GM12878 (cell line): ENCODE measurements at regions not wholly inside any gene's neighbourhood (a gene's known extent, or its start where the extent isn't known, plus 50 kb on each side); places are given as distances from the start of the nearest gene placed in this dataset.

Experiments
- ATAC-seq: fragments of 200-7000 bp; cut with Tn5 transposase; 3 replicates; pipeline ENCODE4 v1.9.1; 2020; ENCODE audit warnings: mild to moderate bottlenecking, moderate library complexity
- BruUV-seq: library from RNA; stranded (reverse); fragments of 400-500 nt; replicated peaks from 2 replicates; lab custom pipeline; 2021; lab: Mats Ljungman, UMichigan
- CTCF ChIA-PET: fragments of 300-600 bp; sonication (Branson Sonifier 250); formaldehyde crosslinking; extraction: SDS; loops from one replicate; lab custom pipeline; 2021; ENCODE audit warnings: inconsistent platforms; lab: Yijun Ruan, JAX
- POLR2A ChIA-PET: fragments of 350-600 bp; formaldehyde crosslinking; extraction: SDS; loops from one replicate; lab custom pipeline; 2021; ENCODE audit warnings: inconsistent platforms; lab: Charles Lee
- RAD21 ChIA-PET: fragments of 300-600 bp; sonication (Branson Sonifier 250); formaldehyde crosslinking; loops from one replicate; lab custom pipeline; 2023; ENCODE audit warnings: antibody characterized with exemption; ENCODE audit not compliant: unreplicated experiment; lab: Charles Lee
- SMC1A ChIA-PET: fragments of 300-600 bp; sonication (Branson Sonifier 250); formaldehyde crosslinking; loops from one replicate; lab custom pipeline; 2023; ENCODE audit not compliant: unreplicated experiment, uncharacterized antibody; lab: Charles Lee
- DNase-seq: peaks from one replicate; pipeline ENCODE4 v3.0.0-alpha.2; 2011; ENCODE audit warnings: low read depth, low spot score
- FAIRE-seq: peaks from 3 replicates; lab custom pipeline; 2011; peaks lifted over from hg19 to GRCh38; lab: Jason Lieb, UNC
- H2AFZ ChIP-seq: 2 replicates; pipeline ENCODE4 v1.6.0; 2011; ENCODE audit warnings: low read depth, low read length, control low read depth; ENCODE audit not compliant: control insufficient read depth
- H3K27ac ChIP-seq: 2 replicates; pipeline ENCODE4 v1.5.1; 2011; ENCODE audit warnings: control low read depth; ENCODE audit not compliant: control insufficient read depth, insufficient read depth
- H3K27me3 ChIP-seq, 2 experiments: replicated peaks in 1 of 2; 2 replicates each; pipeline versions ENCODE4 v1.6.0 to v1.6.1; 2011; ENCODE audit warnings: low read length in 1 of 2; ENCODE audit not compliant: control insufficient read depth in 2 of 2, insufficient read depth in 2 of 2
- H3K36me3 ChIP-seq, 2 experiments: 2 replicates each; pipeline ENCODE4 v1.5.1; 2011; ENCODE audit warnings: low read length in 1 of 2; ENCODE audit not compliant: control insufficient read depth in 2 of 2, insufficient read depth in 2 of 2
- H3K4me1 ChIP-seq: 2 replicates; pipeline ENCODE4 v1.6.1; 2011; ENCODE audit warnings: mild to moderate bottlenecking, low read length, moderate library complexity, mixed read lengths; ENCODE audit not compliant: control insufficient read depth, insufficient read depth
- H3K4me2 ChIP-seq: 2 replicates; pipeline ENCODE4 v1.6.0; 2011; ENCODE audit warnings: control low read depth; ENCODE audit not compliant: control insufficient read depth, insufficient read depth
- H3K4me3 ChIP-seq: fragments of 200-600 bp; sonication (generic); 2 replicates; pipeline ENCODE4 v1.5.1; 2016
- H3K79me2 ChIP-seq: 2 replicates; pipeline ENCODE4 v1.6.0; 2011; ENCODE audit warnings: low read length; ENCODE audit not compliant: control insufficient read depth, insufficient read depth
- H3K9ac ChIP-seq: 2 replicates; pipeline ENCODE4 v1.8.0; 2011; ENCODE audit warnings: low read length, control low read depth, mixed read lengths; ENCODE audit not compliant: control insufficient read depth, insufficient read depth
- H3K9me3 ChIP-seq: replicated peaks from 3 replicates; pipeline ENCODE4 v1.5.1; 2011; ENCODE audit warnings: mild to moderate bottlenecking, low read length; ENCODE audit not compliant: control insufficient read depth, insufficient read depth
- H4K20me1 ChIP-seq: 2 replicates; pipeline ENCODE4 v1.6.0; 2011; ENCODE audit not compliant: control insufficient read depth, insufficient read depth
- ASH2L ChIP-seq: fragments of 300-600, 200-600 bp; sonication (generic); IDR thresholded peaks from 2 replicates; pipeline ENCODE4 v1.6.1; 2017; ENCODE audit warnings: low read depth, mild to moderate bottlenecking, borderline replicate concordance
- CBX5 ChIP-seq: sonication (generic); IDR thresholded peaks from 2 replicates; pipeline ENCODE4 v1.6.1; 2016; ENCODE audit warnings: low read depth, moderate library complexity, mild to moderate bottlenecking, inconsistent platforms
- CREM ChIP-seq: IDR thresholded peaks from 2 replicates; pipeline ENCODE4 v1.6.1; 2014; ENCODE audit warnings: antibody characterized with exemption, low read depth
- EP300 ChIP-seq, 2 experiments: fragments of 150-350 bp in 1 of 2; IDR thresholded peaks; 2 replicates each; pipeline ENCODE4 v1.6.1; 2011 to 2012; ENCODE audit warnings: low read depth in 2 of 2, low read length in 2 of 2, borderline replicate concordance in 1 of 2, improper control_type of control experiment in 1 of 2, inconsistent platforms in 1 of 2; ENCODE audit not compliant: control insufficient read depth in 1 of 2
- HDAC6 ChIP-seq: fragments of 200-600 bp; sonication (generic); IDR thresholded peaks from one replicate; pipeline ENCODE4 v1.8.0; 2017; ENCODE audit warnings: antibody characterized with exemption; ENCODE audit not compliant: unreplicated experiment
- MTA2 ChIP-seq: fragments of 450-650 bp; IDR thresholded peaks from 2 replicates; pipeline ENCODE4 v1.6.1; 2016; ENCODE audit warnings: low read depth, mild to moderate bottlenecking, moderate library complexity
- MTA3 ChIP-seq: IDR thresholded peaks from 2 replicates; pipeline ENCODE4 v1.6.1; 2012; ENCODE audit warnings: low read length, inconsistent platforms, borderline replicate concordance
- NR2C1 ChIP-seq: fragments of 450-650 bp; IDR thresholded peaks from 2 replicates; pipeline ENCODE4 v1.6.1; 2017; ENCODE audit warnings: antibody characterized with exemption, mild to moderate bottlenecking, moderate library complexity
- PAX5 ChIP-seq: IDR thresholded peaks from 2 replicates; pipeline ENCODE4 v1.6.1; 2011; ENCODE audit warnings: low read depth, low read length, borderline replicate concordance
- RAD51 ChIP-seq: fragments of 450-650 bp; IDR thresholded peaks from 2 replicates; pipeline ENCODE4 v1.6.1; 2016; ENCODE audit warnings: moderate library complexity, mild to moderate bottlenecking, inconsistent platforms
- SMAD1 ChIP-seq: fragments of 450-650 bp; IDR thresholded peaks from 2 replicates; pipeline ENCODE4 v1.6.1; 2018; ENCODE audit warnings: mild to moderate bottlenecking, low read depth; ENCODE audit not compliant: partially characterized antibody
- WGBS: methylation state at CpG from one replicate; pipeline ENCODE4 v1.1.6; 2016; ENCODE audit warnings: low lambda C conversion rate; ENCODE audit not compliant: insufficient replicate concordance, insufficient coverage; ENCODE audit errors: missing lambda C conversion rate; 5-methylcytosine and 5-hydroxymethylcytosine counted together
- in situ Hi-C: fragments of 300-500 bp; cut with MboI; formaldehyde crosslinking; loops from 9 replicates; pipeline ENCODE4 v1.14.3; 2018; ENCODE audit warnings: mixed read lengths
- intact Hi-C: fragments of 100-400 bp; cut with micrococcal nuclease; formaldehyde crosslinking; loops from one replicate; pipeline ENCODE4 v1.14.2; 2022; ENCODE audit not compliant: unreplicated experiment

DNA sequence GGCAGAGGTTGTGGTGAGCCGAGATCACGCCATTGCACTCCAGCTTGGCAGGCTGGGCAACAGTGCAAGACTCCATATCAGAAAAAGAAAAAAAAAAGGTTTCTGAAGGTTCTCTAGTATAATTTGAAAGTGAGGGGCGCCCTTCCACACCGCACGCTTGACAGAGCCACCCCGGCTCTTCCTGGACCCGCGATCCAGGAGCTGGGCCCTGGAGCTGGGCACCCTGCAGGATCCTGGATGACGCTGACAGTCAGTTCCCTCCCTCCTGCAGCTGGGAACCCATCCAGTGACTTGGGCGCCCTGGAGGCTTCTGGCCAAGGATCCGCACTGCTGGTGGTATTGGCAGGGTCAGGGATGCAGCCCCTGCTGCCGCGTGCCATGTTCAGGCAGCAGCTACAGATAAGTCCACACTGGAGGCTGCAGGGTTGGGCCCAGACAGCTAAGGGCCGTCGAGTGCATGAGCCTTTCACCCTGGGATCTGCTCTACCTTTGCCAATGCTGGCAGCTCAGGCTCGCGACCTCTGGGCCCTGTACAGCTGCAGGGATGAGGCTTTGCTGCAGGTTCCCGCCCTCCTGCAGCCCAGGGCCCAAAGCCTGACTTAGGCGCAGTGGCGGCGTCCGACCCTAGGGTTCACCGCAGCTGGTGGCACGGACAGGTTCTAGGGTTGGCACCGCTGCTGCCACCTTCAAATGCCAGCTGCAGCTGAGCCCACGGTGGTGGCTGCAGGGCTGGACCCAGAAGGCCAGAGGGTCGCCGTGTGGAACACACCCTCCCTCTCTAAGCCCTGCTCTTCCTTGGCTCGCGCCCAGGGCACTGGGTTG is 110.2 kb downstream of the OR13A1 start:
- no peaks in the 10 kb centered on the region; a peak in 1 of 4 replicates for H3K27me3 ChIP-seq
- BruUV-seq = no TSS peak
- H3K9me3 ChIP-seq = no peaks in the 10 kb centered on the region; the same call in 2 of the 3 replicates
- H3K36me3 ChIP-seq = no peaks in the 10 kb centered on the region
- in situ Hi-C loops (no loop called here), intact Hi-C loops (no loop called here)
- H3K4me2 ChIP-seq = no peak overlapping the region
- ATAC-seq (no peak), DNase-seq (no peak), FAIRE-seq (no peak)
- WGBS = 57% methylated on average over 30 of the region's 30 CpGs
- H4K20me1 ChIP-seq = no peaks in the 10 kb centered on the region
- no peaks in the 10 kb centered on the region for H3K79me2 ChIP-seq
- RAD21 ChIA-PET = no interaction called here
- SMC1A ChIA-PET = no interaction called here
- TF ChIP-seq NR2C1 (no peak), PAX5 (no peak), MTA3 (no peak), EP300 (IDR thresholded peaks at IDR 0.05; ENCODE audit: borderline replicate concordance in 1 of 2, control insufficient read depth in 1 of 2, low read depth in 2 of 2, low read length in 2 of 2) (no peak), CREM (no peak), MTA2 (no peak), ASH2L (no peak), CBX5 (no peak), SMAD1 (no peak), RAD51 (no peak), HDAC6 (no peak)
- no peak overlapping the region for H2AFZ ChIP-seq
- H3K4me3 ChIP-seq = no peak overlapping the region
- CTCF ChIA-PET = no interaction called here
- no peak overlapping the region for H3K9ac ChIP-seq
- H3K27ac ChIP-seq = no peak overlapping the region
- POLR2A ChIA-PET = no interaction called here
- H3K4me1 ChIP-seq = no peaks in the 10 kb centered on the region
